HG02884 (cell line): ENCODE measurements at regions not wholly inside any gene's neighbourhood (a gene's known extent, or its start where the extent isn't known, plus 50 kb on each side); places are given as distances from the start of the nearest gene placed in this dataset.

Experiments used
- ATAC-seq: cut with Tn5 transposase; IDR thresholded peaks from one replicate; pipeline ENCODE4 v1.9.1; 2021; ENCODE audit warnings: mild to moderate bottlenecking, moderate library complexity; ENCODE audit not compliant: unreplicated experiment

DNA sequence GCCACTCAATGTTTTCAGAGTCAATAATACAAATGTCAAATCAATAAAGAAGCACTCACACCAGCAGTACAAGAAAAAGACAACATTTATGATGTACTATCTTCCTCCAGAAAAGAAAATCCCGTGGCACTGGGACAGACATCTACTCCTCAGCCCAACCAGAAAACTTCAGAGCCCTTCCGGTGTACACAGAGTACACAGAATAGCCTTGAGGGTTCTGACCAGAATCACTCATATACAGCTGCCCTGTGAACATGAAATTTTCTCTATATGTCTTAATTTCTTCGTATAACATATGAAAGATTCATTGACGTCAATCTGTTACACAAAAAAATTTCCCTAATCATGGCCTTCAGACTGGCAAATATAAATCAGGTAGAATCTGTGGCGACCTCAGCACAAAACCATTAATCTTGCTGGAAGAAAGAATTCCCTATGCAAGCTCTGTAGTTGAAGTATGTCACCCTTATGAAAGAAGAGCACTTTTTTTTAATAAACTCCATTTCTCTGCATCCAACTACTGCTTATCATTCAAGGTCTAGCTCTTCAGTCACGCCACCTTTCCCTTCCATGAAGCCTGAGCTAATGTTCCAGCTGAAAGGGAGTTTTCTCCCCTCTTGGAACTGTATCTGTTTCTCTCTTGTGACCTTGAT is 53.8 kb upstream of the PLAAT1 start:
- ATAC-seq: no peak

DNA sequence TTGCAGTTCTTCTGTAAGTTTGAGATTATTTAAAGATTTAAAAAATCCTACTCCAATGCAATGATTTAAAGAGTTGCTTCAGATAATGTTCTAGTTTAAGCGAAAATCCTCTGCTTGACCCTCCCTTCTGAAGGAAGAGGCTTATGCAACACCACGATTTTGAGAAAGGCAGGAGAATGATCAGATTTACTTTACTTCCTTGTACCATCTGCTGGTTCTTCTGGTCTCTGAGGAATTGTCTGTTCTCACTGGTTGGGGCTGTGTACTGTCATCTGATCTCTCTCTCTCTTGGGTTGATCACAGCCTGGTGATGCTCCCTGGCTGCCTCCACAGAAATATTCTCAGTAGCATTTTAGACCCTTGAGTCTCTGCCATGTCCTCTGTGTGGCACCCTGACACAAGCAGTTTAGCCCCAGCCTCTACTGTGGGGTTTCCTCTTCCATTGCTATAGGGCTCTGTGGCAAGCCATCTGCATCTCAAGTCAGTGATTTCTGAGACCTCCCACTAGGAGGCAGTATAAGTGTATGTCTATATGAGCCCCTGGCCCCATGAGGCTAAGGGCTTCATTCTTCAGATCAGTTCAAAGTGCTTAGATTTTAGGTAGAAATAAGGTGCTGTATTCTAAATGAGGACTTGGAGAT is 50.8 kb upstream of the PLAAT1 start:
- no peak for ATAC-seq
